Testis (tissue), 2 donors: ENCODE measurements at regions not wholly inside any gene's neighbourhood (a gene's known extent, or its start where the extent isn't known, plus 50 kb on each side); places are given as distances from the start of the nearest gene placed in this dataset.

Source experiments
- POLR2A ChIP-seq: fragments of 450-650 bp; IDR thresholded peaks from one replicate; pipeline ENCODE4 v1.6.1; 2017; ENCODE audit warnings: antibody characterized with exemption, mild to moderate bottlenecking, moderate library complexity
- TF ChIP-seq, protein P1 (sequence below), 3 experiments: fragments of 450-650 bp in 2 of 3; fragments of 200-600 bp in 1 of 3; sonication (generic) in 1 of 3; IDR thresholded peaks; one replicate each; pipeline ENCODE4 v1.5.1; 2016 to 2019; ENCODE audit warnings: antibody characterized with exemption in 3 of 3, mild to moderate bottlenecking in 2 of 3, moderate library complexity in 1 of 3

DNA sequence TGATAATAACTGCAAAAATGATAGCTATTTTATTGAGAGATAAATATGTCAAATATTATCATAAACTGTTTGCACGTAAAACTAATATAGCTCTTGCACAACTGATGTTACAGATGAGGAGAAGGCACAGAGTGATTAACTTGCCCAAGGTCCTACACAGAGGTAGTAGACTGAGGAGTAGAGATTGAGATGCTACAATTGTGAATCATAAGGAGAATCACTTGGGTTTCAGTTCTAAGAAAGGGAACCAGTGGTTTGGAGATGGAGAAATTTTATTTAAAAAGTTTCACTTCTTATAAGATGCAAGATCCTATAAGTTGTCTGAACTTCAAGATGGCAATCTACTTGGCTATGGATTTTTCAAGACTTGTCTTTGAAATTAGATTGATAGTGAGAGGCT lies 224.8 kb upstream of the RAG2 start:
- TF ChIP-seq, protein P1, sequence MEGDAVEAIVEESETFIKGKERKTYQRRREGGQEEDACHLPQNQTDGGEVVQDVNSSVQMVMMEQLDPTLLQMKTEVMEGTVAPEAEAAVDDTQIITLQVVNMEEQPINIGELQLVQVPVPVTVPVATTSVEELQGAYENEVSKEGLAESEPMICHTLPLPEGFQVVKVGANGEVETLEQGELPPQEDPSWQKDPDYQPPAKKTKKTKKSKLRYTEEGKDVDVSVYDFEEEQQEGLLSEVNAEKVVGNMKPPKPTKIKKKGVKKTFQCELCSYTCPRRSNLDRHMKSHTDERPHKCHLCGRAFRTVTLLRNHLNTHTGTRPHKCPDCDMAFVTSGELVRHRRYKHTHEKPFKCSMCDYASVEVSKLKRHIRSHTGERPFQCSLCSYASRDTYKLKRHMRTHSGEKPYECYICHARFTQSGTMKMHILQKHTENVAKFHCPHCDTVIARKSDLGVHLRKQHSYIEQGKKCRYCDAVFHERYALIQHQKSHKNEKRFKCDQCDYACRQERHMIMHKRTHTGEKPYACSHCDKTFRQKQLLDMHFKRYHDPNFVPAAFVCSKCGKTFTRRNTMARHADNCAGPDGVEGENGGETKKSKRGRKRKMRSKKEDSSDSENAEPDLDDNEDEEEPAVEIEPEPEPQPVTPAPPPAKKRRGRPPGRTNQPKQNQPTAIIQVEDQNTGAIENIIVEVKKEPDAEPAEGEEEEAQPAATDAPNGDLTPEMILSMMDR (IDR thresholded peaks at IDR 0.05), result no peak
- no peak for TF ChIP-seq POLR2A
